Neural cell (in vitro differentiated cells): ENCODE measurements at regions not wholly inside any gene's neighbourhood (a gene's known extent, or its start where the extent isn't known, plus 50 kb on each side); places are given as distances from the start of the nearest gene placed in this dataset.

Experiments used
- H2AFZ ChIP-seq: fragments of 200-600, 300-800 bp; sonication (generic), shearing (Covaris generic); 2 replicates; pipeline ENCODE4 v1.6.0; 2014; ENCODE audit warnings: low read depth, mild to moderate bottlenecking, antibody characterized with exemption, low read length, moderate library complexity
- H3F3A ChIP-seq: fragments of 200-600 bp; shearing (Covaris generic); 2 replicates; pipeline ENCODE4 v1.6.1; 2016; ENCODE audit warnings: mild to moderate bottlenecking, moderate library complexity, mixed read lengths, antibody characterized with exemption, low read length; ENCODE audit not compliant: insufficient read depth, poor library complexity, severe bottlenecking
- H3K27ac ChIP-seq: fragments of 200-600, 300-800 bp; sonication (generic), shearing (Covaris generic); 2 replicates; pipeline ENCODE4 v1.5.1; 2014; ENCODE audit warnings: mild to moderate bottlenecking, low read length, moderate library complexity
- H3K27me3 ChIP-seq: fragments of 300-800, 200-600 bp; sonication (generic), shearing (Covaris generic); 2 replicates; pipeline ENCODE4 v1.6.0; 2014; ENCODE audit warnings: mild to moderate bottlenecking, low read depth, low read length, moderate library complexity; ENCODE audit not compliant: insufficient read depth
- H3K36me3 ChIP-seq: fragments of 300-800, 200-600 bp; sonication (generic), shearing (Covaris generic); 2 replicates; pipeline ENCODE4 v1.5.1; 2014; ENCODE audit warnings: mild to moderate bottlenecking, antibody characterized with exemption, low read length, moderate library complexity; ENCODE audit not compliant: insufficient read depth
- H3K4me2 ChIP-seq: fragments of 300-800, 200-600 bp; sonication (generic), shearing (Covaris generic); 2 replicates; pipeline ENCODE4 v1.6.0; 2014; ENCODE audit warnings: mild to moderate bottlenecking, low read length
- H3K4me3 ChIP-seq: fragments of 300-800, 200-600 bp; sonication (generic), shearing (Covaris generic); 2 replicates; pipeline ENCODE4 v1.5.1; 2014; ENCODE audit warnings: mild to moderate bottlenecking, low read length, moderate library complexity
- H3K79me2 ChIP-seq: fragments of 200-600 bp; shearing (Covaris generic); replicated peaks from 2 replicates; pipeline ENCODE4 v1.6.0; 2014; ENCODE audit warnings: mild to moderate bottlenecking, low read length, moderate library complexity; ENCODE audit not compliant: insufficient read depth
- H3K9ac ChIP-seq: fragments of 300-800, 200-600 bp; sonication (generic), shearing (Covaris generic); 2 replicates; pipeline ENCODE4 v1.6.1; 2016; ENCODE audit warnings: mild to moderate bottlenecking, low read length, mixed read lengths
- H3K9me2 ChIP-seq: fragments of 200-600 bp; shearing (Covaris generic); 2 replicates; pipeline ENCODE4 v1.6.1; 2016; ENCODE audit warnings: mild to moderate bottlenecking, low read length, mixed read lengths; ENCODE audit not compliant: insufficient read depth
- H3K9me3 ChIP-seq: fragments of 200-600, 300-800 bp; sonication (generic), shearing (Covaris generic); 2 replicates; pipeline ENCODE4 v1.6.1; 2016; ENCODE audit warnings: mild to moderate bottlenecking, mixed run types, low read length, moderate library complexity, mixed read lengths
- H4K20me1 ChIP-seq: fragments of 200-600 bp; shearing (Covaris generic); 2 replicates; pipeline ENCODE4 v1.6.1; 2016; ENCODE audit warnings: mild to moderate bottlenecking, mixed run types; ENCODE audit not compliant: insufficient read depth
- RAD21 ChIP-seq: fragments of 450-650 bp; conservative IDR thresholded peaks from 2 replicates; pipeline ENCODE4 v1.6.1; 2014; ENCODE audit warnings: antibody characterized with exemption, mild to moderate bottlenecking, moderate library complexity
- TF ChIP-seq, protein P1 (sequence below): fragments of 450-650 bp; IDR thresholded peaks from 2 replicates; pipeline ENCODE4 v1.5.1; 2014; ENCODE audit warnings: antibody characterized with exemption, mild to moderate bottlenecking, moderate library complexity; ENCODE audit not compliant: poor library complexity, severe bottlenecking

DNA sequence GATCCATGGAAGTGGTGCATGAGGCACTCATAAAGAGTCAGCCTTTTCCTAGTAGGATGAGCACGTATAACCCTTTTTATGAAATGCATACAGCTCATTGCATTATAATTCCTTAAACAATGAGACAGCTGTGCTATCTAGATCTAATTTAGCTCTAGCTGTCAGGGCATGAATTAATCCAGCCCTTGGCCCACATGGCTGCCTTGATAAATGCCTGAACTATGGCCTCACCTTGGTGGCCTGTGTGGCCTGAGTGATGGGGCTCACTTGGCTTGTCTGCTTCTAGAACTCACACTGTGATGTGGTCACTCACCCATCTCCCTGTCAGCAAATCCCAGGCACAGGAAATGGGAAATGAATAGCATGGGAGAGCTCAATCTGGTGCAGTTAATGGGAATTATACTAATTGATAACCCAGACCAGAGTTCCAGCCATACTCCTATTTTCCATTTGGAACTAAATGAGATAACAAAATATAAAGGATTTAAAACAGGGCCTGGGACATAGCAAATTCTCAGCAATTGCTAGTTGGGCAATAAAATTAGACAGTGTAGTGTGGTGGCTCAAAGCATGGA lies 153.6 kb downstream of the HS3ST2 start:
- no peaks in the 10 kb centered on the region for H3K79me2 ChIP-seq
- H3K27me3 ChIP-seq, result no peaks in the 10 kb centered on the region
- H3K9me2 ChIP-seq, result no peaks in the 10 kb centered on the region
- no peaks in the 10 kb centered on the region for H4K20me1 ChIP-seq
- no peaks in the 10 kb centered on the region for H3F3A ChIP-seq
- no peak overlapping the region for H3K4me3 ChIP-seq
- no peaks in the 10 kb centered on the region for H3K36me3 ChIP-seq
- no peak overlapping the region for H3K27ac ChIP-seq
- H2AFZ ChIP-seq, result no peak overlapping the region
- H3K4me2 ChIP-seq, result no peak overlapping the region
- no peak overlapping the region for H3K9ac ChIP-seq
- TF ChIP-seq, protein P1, sequence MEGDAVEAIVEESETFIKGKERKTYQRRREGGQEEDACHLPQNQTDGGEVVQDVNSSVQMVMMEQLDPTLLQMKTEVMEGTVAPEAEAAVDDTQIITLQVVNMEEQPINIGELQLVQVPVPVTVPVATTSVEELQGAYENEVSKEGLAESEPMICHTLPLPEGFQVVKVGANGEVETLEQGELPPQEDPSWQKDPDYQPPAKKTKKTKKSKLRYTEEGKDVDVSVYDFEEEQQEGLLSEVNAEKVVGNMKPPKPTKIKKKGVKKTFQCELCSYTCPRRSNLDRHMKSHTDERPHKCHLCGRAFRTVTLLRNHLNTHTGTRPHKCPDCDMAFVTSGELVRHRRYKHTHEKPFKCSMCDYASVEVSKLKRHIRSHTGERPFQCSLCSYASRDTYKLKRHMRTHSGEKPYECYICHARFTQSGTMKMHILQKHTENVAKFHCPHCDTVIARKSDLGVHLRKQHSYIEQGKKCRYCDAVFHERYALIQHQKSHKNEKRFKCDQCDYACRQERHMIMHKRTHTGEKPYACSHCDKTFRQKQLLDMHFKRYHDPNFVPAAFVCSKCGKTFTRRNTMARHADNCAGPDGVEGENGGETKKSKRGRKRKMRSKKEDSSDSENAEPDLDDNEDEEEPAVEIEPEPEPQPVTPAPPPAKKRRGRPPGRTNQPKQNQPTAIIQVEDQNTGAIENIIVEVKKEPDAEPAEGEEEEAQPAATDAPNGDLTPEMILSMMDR, result no peak
- TF ChIP-seq RAD21, result no peak
- H3K9me3 ChIP-seq, result no peaks in the 10 kb centered on the region
